Progenitor cell of endocrine pancreas (in vitro differentiated cells): ENCODE measurements at regions not wholly inside any gene's neighbourhood (a gene's known extent, or its start where the extent isn't known, plus 50 kb on each side); places are given as distances from the start of the nearest gene placed in this dataset.
A peak's percentile ranks its signal among the peaks of the same experiment; 100 is the strongest.

Experiments
- DNase-seq: peaks from one replicate; pipeline ENCODE4 v3.0.0; 2021; ENCODE audit warnings: low spot score; ENCODE audit not compliant: unreplicated experiment
- H3K27ac Mint-ChIP-seq: 2 replicates; pipeline ENCODE4 v1.8.0; 2021; ENCODE audit warnings: mild to moderate bottlenecking, moderate library complexity, mixed read lengths
- H3K27me3 Mint-ChIP-seq: 2 replicates; pipeline ENCODE4 v1.8.0; 2021; ENCODE audit warnings: mixed read lengths
- H3K36me3 Mint-ChIP-seq: 2 replicates; pipeline ENCODE4 v1.8.0; 2022; ENCODE audit warnings: mixed read lengths; ENCODE audit not compliant: insufficient read depth
- H3K4me1 Mint-ChIP-seq: 2 replicates; pipeline ENCODE4 v1.8.0; 2021; ENCODE audit warnings: low read depth, mixed read lengths
- H3K4me3 Mint-ChIP-seq: 2 replicates; pipeline ENCODE4 v1.8.0; 2021; ENCODE audit warnings: low read depth, mild to moderate bottlenecking, moderate library complexity, mixed read lengths
- H3K9me3 Mint-ChIP-seq: 2 replicates; pipeline ENCODE4 v1.8.0; 2021; ENCODE audit warnings: low read depth, mixed read lengths
- CTCF ChIP-seq: fragments of 200-600 bp; sonication (generic); IDR thresholded peaks from one replicate; pipeline ENCODE4 v1.5.0; 2021; ENCODE audit warnings: antibody characterized with exemption, mild to moderate bottlenecking; ENCODE audit not compliant: unreplicated experiment

GRCh38 chr22:49490692-49491091 lies 337.0 kb downstream of the BRD1 start:
- no peak for DNase-seq
- Mint-ChIP-seq H3K4me3 (no peak overlapping the region), H3K4me1 (peaks cover 1% of the 10 kb centered on the region), H3K27me3 (peaks cover 3% of the 10 kb centered on the region), H3K36me3 (no peaks in the 10 kb centered on the region), H3K9me3 (no peaks in the 10 kb centered on the region), H3K27ac (no peak overlapping the region)
- TF ChIP-seq CTCF: no peak

GRCh38 chr22:49489821-49490220 lies 337.9 kb downstream of the BRD1 start:
- H3K36me3 Mint-ChIP-seq: no peaks in the 10 kb centered on the region
- no peak overlapping the region for H3K27ac Mint-ChIP-seq
- H3K27me3 Mint-ChIP-seq: peaks cover 5% of the 10 kb centered on the region
- H3K9me3 Mint-ChIP-seq: no peaks in the 10 kb centered on the region
- TF ChIP-seq CTCF: no peak
- DNase-seq: no peak
- no peak overlapping the region for H3K4me3 Mint-ChIP-seq
- H3K4me1 Mint-ChIP-seq: peaks cover 1% of the 10 kb centered on the region

GRCh38 chr22:49488943-49489342 lies 338.7 kb downstream of the BRD1 start:
- H3K27me3 Mint-ChIP-seq: peaks cover 12% of the 10 kb centered on the region
- no peak overlapping the region for H3K27ac Mint-ChIP-seq
- H3K36me3 Mint-ChIP-seq: no peaks in the 10 kb centered on the region
- H3K4me1 Mint-ChIP-seq: peaks cover 1% of the 10 kb centered on the region
- TF ChIP-seq CTCF: no peak
- no peak overlapping the region for H3K4me3 Mint-ChIP-seq
- no peaks in the 10 kb centered on the region for H3K9me3 Mint-ChIP-seq
- DNase-seq: no peak

- Mint-ChIP-seq H3K27me3 (peaks cover 22% of the 10 kb centered on the region), H3K4me3 (no peak overlapping the region), H3K4me1 (peaks cover 1% of the 10 kb centered on the region), H3K36me3 (no peaks in the 10 kb centered on the region), H3K9me3 (no peaks in the 10 kb centered on the region), H3K27ac (peak overlapping the region; percentile 85)
- no peak for DNase-seq
- no peak for TF ChIP-seq CTCF
Observed at GRCh38 chr22:49487950-49488349, 339.7 kb downstream of the BRD1 start.

- H3K4me1 Mint-ChIP-seq: peaks cover 3% of the 10 kb centered on the region
Observed at GRCh38 chr22:49486225-49486624, 341.4 kb downstream of the BRD1 start.

More at GRCh38 chr22:49486225-49486624, 341.4 kb downstream of the BRD1 start:
- H3K4me3 Mint-ChIP-seq: no peak overlapping the region
- DNase-seq: no peak
- TF ChIP-seq CTCF: no peak
- no peaks in the 10 kb centered on the region for H3K36me3 Mint-ChIP-seq
- H3K27ac Mint-ChIP-seq: no peak overlapping the region
- no peaks in the 10 kb centered on the region for H3K9me3 Mint-ChIP-seq
- peaks cover 39% of the 10 kb centered on the region for H3K27me3 Mint-ChIP-seq
